ENCODE measurements at regions not wholly inside any gene's neighbourhood (a gene's known extent, or its start where the extent isn't known, plus 50 kb on each side); places are given as distances from the start of the nearest gene placed in this dataset.

DNA sequence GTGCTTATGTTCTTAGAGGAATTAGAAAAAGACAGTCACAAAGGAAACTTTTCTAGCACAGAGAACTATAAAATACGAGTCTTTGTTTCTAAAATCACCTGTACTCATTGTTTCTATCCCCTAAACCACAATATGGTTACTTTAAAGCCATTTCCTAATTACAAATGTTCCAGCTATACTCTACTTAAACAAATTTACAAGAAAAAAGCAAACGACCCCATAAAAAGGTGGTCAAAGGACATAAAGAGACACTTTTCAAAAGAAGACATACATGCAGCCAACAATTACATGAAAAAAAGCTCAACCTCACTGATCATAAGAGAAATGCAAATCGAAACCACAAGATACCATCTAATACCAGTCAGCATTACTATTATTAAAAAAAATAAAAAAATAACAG lies 447.3 kb downstream of the RAB28 start:
- no peak for DNase-seq (ENCODE audit: low read depth)

DNA sequence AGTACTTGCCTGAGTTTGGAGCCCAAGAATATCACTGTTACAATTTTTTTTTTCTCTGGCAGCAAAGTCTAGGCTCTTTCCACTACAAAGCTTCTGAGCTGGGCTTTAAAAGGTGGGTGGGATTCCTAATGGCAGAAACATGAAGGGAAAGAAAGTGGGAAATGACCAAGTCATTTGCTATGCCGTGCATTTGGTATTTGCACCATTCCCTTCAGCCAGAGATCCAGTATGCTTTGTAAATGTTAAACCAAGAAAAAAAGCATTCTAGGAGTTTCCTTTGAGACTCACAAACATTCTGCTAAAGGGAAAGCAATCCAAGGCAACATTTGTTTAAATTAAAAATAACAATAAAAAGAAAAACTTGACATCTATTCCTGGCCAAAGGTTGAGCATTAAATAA lies 451.2 kb downstream of the RAB28 start:
- DNase-seq (ENCODE audit: low read depth): no peak

DNA sequence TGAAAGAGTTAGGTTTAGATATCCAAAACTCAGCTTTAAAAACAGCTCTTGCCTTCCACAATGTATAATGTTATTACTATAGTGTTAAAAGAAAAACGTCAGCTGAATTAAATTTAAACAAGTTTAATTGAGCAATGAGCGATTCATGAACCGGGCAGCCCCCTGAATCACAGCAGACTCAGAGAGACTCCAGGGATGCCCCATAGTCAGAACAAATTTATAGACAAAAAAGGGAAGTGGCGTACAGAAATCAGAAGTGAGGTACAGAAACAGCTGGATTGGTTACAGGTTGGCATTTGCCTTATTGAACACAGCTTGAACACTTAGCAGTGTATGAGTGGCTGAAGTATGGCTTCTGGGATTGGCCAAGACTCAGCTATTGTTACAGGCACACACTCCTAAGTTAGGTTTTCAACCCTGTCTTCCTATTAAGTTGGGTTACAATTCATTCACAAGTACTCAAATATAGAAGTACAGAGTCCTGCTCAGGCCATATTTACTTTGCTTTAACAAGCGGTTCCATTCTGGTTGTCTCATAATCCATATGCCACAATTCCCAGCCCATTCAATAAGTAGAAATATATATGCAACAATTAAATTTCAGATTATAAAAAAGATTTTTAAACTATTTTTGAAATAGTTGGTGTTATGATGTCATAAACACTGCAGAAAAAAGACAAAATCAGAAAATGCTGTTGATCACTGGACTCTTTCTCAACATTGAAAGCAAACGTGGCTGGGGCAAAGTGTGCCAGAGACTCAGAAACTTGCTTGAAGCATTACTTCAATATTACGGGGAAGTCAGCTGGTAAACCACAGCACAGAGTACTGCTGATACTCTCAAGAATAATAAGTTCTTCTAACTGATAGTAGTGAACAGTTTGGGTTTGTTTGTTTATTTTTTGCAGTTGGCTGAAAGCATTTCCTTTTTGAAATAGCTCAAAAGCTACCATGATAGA lies 459.7 kb downstream of the RAB28 start:
- no peak for DNase-seq (ENCODE audit: low read depth)

DNA sequence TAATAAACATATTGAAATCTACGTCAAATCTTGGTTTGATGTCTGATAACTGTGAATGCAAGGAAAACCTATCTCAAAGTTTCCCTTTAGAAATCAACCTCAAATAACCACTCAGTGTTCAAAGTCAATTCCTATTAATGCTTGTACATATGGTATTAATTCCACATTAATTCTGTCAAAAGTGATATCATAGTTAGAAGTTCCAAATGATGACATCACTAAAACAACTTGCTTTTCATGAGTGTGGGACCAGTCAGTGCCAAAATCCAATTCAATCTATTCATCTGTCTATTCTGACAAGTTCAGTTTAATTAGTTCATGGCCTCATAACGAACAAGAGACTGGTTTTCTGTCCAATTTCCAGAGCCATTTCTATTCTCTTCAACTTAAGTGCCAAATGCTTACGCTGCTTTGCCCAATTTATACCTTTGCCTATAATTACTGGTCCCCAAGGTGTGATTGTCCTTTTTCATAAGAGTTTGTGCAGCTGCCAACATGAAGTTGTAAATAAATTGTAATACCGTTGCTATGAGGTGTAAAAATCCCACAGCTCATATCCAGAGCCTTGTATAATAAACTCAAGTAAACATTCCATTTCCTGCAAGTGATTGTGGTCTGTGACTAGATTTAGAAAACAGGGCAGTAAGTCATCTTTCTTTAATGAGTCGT lies 476.2 kb downstream of the RAB28 start:
- no peak for DNase-seq (ENCODE audit: low read depth)

- DNase-seq (ENCODE audit: low read depth): no peak
These were observed 490.2 kb downstream of the RAB28 start for GRCh38 chr4:12993923-12994322.

GRCh38 chr4:12987284-12987683 lies 496.9 kb downstream of the RAB28 start:
- no peak for DNase-seq (ENCODE audit: low read depth)

DNA sequence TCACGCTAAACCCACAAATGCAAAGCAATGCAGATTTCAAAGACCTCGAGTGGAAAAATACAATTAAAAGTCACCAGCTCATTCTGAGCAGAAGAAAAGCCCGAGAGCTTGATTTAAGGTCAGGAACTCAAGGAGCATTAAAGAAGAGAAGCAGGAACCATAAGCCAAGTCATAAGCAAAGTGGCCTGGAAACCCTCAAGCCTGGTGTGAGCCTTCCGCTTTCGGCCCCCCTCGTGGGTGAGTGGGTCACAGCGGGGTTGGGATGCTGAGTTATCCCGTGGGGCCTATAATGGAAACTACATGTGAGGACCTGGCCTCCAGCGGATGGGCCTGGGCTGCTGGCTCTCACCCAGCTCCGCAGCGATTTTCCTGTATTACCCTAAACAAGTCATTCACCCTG lies 504.3 kb downstream of the RAB28 start:
- DNase-seq (ENCODE audit: low read depth): no peak

GRCh38 chr4:12978310-12978709 lies 505.8 kb downstream of the RAB28 start:
- no peak for DNase-seq (ENCODE audit: low read depth)

DNA sequence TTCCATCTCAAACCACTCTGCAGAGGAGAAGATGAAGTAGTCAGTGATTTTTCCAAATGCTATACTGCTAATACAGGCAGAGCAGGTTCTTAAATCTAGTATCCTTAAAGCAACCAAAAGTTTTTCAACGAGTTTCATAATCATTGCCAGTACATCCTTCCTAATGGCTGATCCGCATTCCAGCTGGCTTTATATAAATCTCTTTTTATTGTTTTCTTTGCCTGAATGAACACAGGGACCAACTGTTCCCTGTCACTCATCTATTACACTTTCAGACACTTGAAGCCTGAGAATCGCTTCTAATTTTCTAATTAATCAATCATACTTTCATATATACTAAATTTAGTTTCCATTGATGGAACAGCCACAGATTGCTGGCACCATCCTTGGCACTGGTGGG lies 508.6 kb downstream of the RAB28 start:
- no peak for DNase-seq (ENCODE audit: low read depth)

DNA sequence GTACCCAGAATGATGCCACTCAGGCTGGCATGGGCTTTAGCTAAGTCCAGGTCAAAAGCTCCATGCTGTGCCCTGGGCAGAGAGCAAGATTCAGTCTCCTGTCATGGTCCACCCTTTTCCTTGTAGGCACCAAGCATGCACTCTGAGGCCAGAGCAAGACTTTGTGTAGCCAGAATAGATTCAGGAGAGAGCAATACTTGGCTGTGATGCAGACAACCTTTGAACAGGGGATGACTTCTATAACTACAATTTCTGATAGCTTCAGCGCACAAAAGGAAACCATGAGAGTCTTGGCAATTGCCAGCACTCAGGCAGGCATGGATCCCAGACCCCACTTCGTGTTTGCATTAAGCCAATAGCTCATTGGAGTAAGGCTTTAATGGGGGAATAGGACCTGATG lies 510.6 kb downstream of the RAB28 start:
- DNase-seq (ENCODE audit: low read depth): no peak

DNA sequence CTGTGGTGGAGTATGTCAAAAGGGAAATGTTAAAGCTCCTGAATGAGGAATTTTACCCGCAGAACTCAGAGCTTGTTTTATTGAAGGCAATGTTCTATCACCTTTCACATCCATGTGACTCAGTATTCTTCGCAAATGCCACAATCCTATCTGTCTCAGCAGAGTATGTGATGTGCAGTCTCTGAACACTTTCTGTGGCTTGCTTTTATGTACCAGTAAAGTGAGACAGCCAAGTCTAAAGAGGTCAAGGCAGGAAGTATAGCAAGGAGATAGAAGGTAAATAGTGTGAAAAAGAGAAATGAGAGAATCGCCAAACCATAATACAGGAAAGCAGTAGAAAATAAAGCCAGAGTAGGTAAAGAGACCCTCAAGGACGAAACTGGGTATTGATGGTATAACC lies 515.8 kb downstream of the RAB28 start:
- DNase-seq (ENCODE audit: low read depth): no peak

- DNase-seq (ENCODE audit: low read depth): no peak
These were observed 517.4 kb downstream of the RAB28 start for GRCh38 chr4:12966726-12967125.

DNA sequence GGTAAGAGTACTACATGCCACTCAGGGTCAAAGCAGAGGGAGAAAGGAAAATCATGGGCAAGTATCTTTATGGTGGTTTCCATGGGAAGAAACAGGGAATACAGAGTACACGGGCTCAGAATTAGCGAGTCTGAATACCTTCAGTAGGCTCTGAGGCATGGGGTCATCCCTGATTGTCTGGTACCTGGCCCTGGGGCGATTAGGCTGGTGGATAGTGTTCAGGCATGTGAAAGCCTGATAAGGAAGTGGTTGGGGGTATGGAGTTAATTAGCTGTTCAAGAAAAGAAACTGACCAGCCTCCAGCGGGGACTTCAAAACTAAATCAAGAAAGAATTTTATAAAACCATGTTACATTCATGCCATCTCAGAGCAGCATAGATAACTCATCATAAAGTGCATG lies 518.8 kb downstream of the RAB28 start:
- DNase-seq (ENCODE audit: low read depth): no peak

GRCh38 chr4:12963912-12964311 lies 520.2 kb downstream of the RAB28 start:
- no peak for DNase-seq (ENCODE audit: low read depth)

DNA sequence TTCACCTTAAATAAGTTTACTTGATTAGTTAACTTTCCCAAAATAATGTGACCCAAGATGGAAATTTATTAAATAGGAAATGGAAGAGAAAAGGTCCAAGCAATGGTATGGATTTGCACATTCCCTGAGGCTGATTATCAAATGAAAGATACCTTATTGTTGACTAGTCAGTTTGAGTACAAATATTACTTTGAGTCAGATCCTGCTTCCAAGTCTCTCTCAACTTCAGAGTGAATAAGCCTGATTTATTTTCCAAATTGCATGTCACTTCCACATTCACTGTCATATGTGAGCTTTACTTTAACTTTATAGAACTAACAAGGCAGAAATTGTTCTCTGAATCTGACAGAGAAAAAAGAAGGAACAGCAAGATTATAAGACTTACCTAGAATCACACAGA lies 520.8 kb downstream of the RAB28 start:
- no peak for DNase-seq (ENCODE audit: low read depth)

GRCh38 chr4:12961713-12962112 lies 522.4 kb downstream of the RAB28 start:
- DNase-seq (ENCODE audit: low read depth): no peak

- no peak for DNase-seq (ENCODE audit: low read depth)
These were observed 525.7 kb downstream of the RAB28 start for GRCh38 chr4:12958436-12958835.

DNA sequence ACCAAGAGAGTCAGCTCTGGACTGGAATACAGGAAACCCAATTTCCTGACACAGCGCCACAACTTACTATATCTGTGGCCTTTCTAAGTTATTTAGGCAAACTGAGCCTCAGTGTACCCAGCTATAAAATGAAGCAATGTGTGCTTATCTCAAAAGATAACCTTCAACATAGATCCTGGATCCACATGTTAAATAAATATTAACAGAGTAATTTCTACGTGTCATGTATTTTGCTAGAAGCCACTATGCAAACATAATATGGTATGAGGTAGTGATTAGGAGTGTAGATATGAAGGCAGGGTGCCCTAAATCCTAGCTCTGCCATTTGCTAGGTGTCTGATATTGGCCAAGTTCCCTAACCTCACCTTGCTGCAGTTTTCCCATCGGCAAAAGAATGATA lies 527.0 kb downstream of the RAB28 start:
- DNase-seq (ENCODE audit: low read depth): no peak

GRCh38 chr4:12956026-12956425 lies 528.1 kb downstream of the RAB28 start:
- DNase-seq (ENCODE audit: low read depth): no peak

GRCh38 chr4:12949719-12950490 lies 534.2 kb downstream of the RAB28 start:
- DNase-seq (ENCODE audit: low read depth): no peak

GRCh38 chr4:12943069-12943468 lies 541.1 kb downstream of the RAB28 start:
- no peak for DNase-seq (ENCODE audit: low read depth)

- no peak for DNase-seq (ENCODE audit: low read depth)
These were observed 550.3 kb downstream of the RAB28 start for GRCh38 chr4:12933760-12934221.

Data from stimulated activated CD4-positive, alpha-beta T cell treated with anti-CD3 and anti-CD28 coated beads, Interleukin-2, amount 100 ng/mL, for 4 hours (primary cell).